K562 (cell line): ENCODE measurements at regions not wholly inside any gene's neighbourhood (a gene's known extent, or its start where the extent isn't known, plus 50 kb on each side); places are given as distances from the start of the nearest gene placed in this dataset.

Experiments used
- CCNT2 ChIP-seq: IDR thresholded peaks from 2 replicates; pipeline ENCODE4 v1.6.1; 2011; ENCODE audit warnings: borderline replicate concordance, low read depth, mild to moderate bottlenecking, moderate library complexity, mixed read lengths, low read length; ENCODE audit not compliant: insufficient read length; ENCODE audit errors: extremely low read depth
- CLOCK ChIP-seq: fragments of 250-450 bp; sonication (Bioruptor Pico); IDR thresholded peaks from 2 replicates; pipeline ENCODE4 v1.4.0; 2020; ENCODE audit warnings: mild to moderate bottlenecking, moderate library complexity, borderline replicate concordance
- DPF2 ChIP-seq: fragments of 450-650 bp; IDR thresholded peaks from 2 replicates; pipeline ENCODE4 v1.6.1; 2016
- ESRRA ChIP-seq: fragments of 450-650 bp; IDR thresholded peaks from 2 replicates; pipeline ENCODE4 v1.6.1; 2014; ENCODE audit warnings: low read depth, mild to moderate bottlenecking, moderate library complexity, borderline replicate concordance
- ETS2 ChIP-seq: IDR thresholded peaks from 2 replicates; pipeline ENCODE4 v1.6.1; 2016; ENCODE audit warnings: borderline replicate concordance, missing genetic modification characterization, mild to moderate bottlenecking, moderate library complexity, missing compliant biosample characterization; ENCODE audit not compliant: poor library complexity, severe bottlenecking
- FOXP1 ChIP-seq: sonication (generic); formaldehyde crosslinking; IDR thresholded peaks from 2 replicates; pipeline ENCODE4 v1.8.0; 2022; ENCODE audit warnings: mild to moderate bottlenecking, missing genetic modification reagents
- IRF1 ChIP-seq: sonication (generic); formaldehyde crosslinking; IDR thresholded peaks from 2 replicates; pipeline ENCODE4 v1.8.0; 2022; ENCODE audit warnings: missing genetic modification reagents, mild to moderate bottlenecking, borderline replicate concordance
- NEUROD1 ChIP-seq: fragments of 150-350 bp; IDR thresholded peaks from 2 replicates; pipeline ENCODE4 v1.6.1; 2014; ENCODE audit warnings: borderline replicate concordance, low read length, low read depth; ENCODE audit not compliant: partially characterized antibody
- POLR2A ChIP-seq: fragments of 450-650 bp; conservative IDR thresholded peaks from 2 replicates; pipeline ENCODE4 v1.6.1; 2016
- TEAD4 ChIP-seq, 2 experiments: sonication (generic) in 1 of 2; formaldehyde crosslinking in 1 of 2; IDR thresholded peaks; 2 replicates each; pipeline versions ENCODE4 v1.6.1 to v1.8.0; 2012 to 2022; ENCODE audit warnings: borderline replicate concordance in 1 of 2, inconsistent platforms in 1 of 2, low read length in 1 of 2, mild to moderate bottlenecking in 1 of 2, missing genetic modification reagents in 1 of 2
- THAP7 ChIP-seq: fragments of 250-450 bp; sonication (Bioruptor Pico); IDR thresholded peaks from 2 replicates; pipeline ENCODE4 v1.5.0; 2021
- ZNF584 ChIP-seq: fragments of 200-800 bp; sonication (Bioruptor generic); IDR thresholded peaks from 2 replicates; pipeline ENCODE4 v1.6.1; 2016; ENCODE audit warnings: low read depth, mild to moderate bottlenecking, missing genetic modification characterization, missing compliant biosample characterization
- TF ChIP-seq, protein P1 (sequence below): fragments of 250-450 bp; sonication (Bioruptor Pico); IDR thresholded peaks from 2 replicates; pipeline ENCODE4 v1.8.0; 2022; ENCODE audit warnings: inconsistent platforms, mild to moderate bottlenecking, moderate library complexity, borderline replicate concordance
- TF ChIP-seq, protein P2 (sequence below), 2 experiments: fragments of 150-350 bp in 1 of 2; IDR thresholded peaks; 2 replicates each; pipeline ENCODE4 v1.6.1; 2012 to 2016; ENCODE audit warnings: low read depth in 2 of 2, low read length in 2 of 2, mild to moderate bottlenecking in 1 of 2, moderate library complexity in 1 of 2
- TF ChIP-seq, protein P3 (sequence below): fragments of 450-650 bp; formaldehyde crosslinking; IDR thresholded peaks from 2 replicates; pipeline ENCODE4 v1.4.0; 2020; ENCODE audit warnings: mild to moderate bottlenecking, moderate library complexity

DNA sequence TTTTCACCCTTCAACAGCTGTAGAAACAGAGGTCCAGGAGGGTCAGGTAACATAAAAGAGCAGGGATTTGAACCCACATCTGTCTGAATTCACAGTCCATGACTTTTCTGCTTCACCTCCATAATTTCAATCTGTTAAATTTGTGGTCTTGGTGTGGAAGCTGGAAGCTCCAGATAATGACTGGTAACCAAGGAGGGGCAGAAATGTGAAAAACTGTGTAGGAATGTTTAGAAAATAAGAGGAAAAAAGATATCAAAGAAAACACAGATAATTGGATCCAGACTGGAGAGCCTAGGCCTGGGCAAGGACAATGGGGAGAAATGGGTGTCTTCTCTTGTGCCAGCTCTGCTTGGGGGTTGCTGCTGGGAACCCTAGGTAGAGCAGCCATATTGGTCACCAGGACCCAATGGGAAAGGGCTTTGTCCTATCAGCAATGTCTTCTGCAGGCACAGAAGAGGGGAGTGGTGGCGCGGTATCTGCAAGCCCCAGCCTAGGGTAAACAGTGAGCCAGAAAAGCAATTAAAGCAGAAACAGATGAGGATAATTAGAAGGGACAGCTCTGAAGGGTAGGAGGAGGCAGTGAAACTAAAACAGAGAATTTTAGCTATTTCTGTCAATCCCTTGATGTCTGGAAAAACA is 54.3 kb upstream of the CCDC91 start (continued):
- TF ChIP-seq CLOCK (CRISPR knock-in tag), result no peak
- no peak for TF ChIP-seq IRF1 (CRISPR knock-in tag)
- TF ChIP-seq NEUROD1, result no peak
- TF ChIP-seq ESRRA, result no peak
- peak; percentile 78 for TF ChIP-seq CCNT2
- no peak for TF ChIP-seq POLR2A
- 0 out of 2 replicates have a peak, but pooled peaks have one; percentile 52 for TF ChIP-seq ZNF584 (CRISPR knock-in tag)
- TF ChIP-seq, protein P1, sequence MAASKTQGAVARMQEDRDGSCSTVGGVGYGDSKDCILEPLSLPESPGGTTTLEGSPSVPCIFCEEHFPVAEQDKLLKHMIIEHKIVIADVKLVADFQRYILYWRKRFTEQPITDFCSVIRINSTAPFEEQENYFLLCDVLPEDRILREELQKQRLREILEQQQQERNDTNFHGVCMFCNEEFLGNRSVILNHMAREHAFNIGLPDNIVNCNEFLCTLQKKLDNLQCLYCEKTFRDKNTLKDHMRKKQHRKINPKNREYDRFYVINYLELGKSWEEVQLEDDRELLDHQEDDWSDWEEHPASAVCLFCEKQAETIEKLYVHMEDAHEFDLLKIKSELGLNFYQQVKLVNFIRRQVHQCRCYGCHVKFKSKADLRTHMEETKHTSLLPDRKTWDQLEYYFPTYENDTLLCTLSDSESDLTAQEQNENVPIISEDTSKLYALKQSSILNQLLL, result no peak
- TF ChIP-seq THAP7, result no peak
- TF ChIP-seq DPF2, result peak; percentile 94
- TF ChIP-seq TEAD4 (IDR thresholded peaks at IDR 0.05; ENCODE audit: low read length), result peak; percentile 94
- TF ChIP-seq TEAD4 (CRISPR knock-in tag; IDR thresholded peaks at IDR 0.05; ENCODE audit: borderline replicate concordance), result no peak
- no peak for TF ChIP-seq FOXP1 (CRISPR knock-in tag)
- TF ChIP-seq, protein P2, sequence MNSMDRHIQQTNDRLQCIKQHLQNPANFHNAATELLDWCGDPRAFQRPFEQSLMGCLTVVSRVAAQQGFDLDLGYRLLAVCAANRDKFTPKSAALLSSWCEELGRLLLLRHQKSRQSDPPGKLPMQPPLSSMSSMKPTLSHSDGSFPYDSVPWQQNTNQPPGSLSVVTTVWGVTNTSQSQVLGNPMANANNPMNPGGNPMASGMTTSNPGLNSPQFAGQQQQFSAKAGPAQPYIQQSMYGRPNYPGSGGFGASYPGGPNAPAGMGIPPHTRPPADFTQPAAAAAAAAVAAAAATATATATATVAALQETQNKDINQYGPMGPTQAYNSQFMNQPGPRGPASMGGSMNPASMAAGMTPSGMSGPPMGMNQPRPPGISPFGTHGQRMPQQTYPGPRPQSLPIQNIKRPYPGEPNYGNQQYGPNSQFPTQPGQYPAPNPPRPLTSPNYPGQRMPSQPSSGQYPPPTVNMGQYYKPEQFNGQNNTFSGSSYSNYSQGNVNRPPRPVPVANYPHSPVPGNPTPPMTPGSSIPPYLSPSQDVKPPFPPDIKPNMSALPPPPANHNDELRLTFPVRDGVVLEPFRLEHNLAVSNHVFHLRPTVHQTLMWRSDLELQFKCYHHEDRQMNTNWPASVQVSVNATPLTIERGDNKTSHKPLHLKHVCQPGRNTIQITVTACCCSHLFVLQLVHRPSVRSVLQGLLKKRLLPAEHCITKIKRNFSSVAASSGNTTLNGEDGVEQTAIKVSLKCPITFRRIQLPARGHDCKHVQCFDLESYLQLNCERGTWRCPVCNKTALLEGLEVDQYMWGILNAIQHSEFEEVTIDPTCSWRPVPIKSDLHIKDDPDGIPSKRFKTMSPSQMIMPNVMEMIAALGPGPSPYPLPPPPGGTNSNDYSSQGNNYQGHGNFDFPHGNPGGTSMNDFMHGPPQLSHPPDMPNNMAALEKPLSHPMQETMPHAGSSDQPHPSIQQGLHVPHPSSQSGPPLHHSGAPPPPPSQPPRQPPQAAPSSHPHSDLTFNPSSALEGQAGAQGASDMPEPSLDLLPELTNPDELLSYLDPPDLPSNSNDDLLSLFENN (IDR thresholded peaks at IDR 0.05; ENCODE audit: low read depth in 2 of 2, low read length in 2 of 2), result peak in 1 of 2 experiments; percentile 80; a peak in 1 of 4 replicates
- TF ChIP-seq, protein P3, sequence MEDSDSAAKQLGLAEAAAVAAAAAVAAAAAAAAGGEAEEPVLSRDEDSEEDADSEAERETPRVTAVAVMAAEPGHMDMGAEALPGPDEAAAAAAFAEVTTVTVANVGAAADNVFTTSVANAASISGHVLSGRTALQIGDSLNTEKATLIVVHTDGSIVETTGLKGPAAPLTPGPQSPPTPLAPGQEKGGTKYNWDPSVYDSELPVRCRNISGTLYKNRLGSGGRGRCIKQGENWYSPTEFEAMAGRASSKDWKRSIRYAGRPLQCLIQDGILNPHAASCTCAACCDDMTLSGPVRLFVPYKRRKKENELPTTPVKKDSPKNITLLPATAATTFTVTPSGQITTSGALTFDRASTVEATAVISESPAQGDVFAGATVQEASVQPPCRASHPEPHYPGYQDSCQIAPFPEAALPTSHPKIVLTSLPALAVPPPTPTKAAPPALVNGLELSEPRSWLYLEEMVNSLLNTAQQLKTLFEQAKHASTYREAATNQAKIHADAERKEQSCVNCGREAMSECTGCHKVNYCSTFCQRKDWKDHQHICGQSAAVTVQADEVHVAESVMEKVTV (CRISPR knock-in tag), result no peak
- no peak for TF ChIP-seq ETS2 (tag)
